ENCODE measurements at regions not wholly inside any gene's neighbourhood (a gene's known extent, or its start where the extent isn't known, plus 50 kb on each side); places are given as distances from the start of the nearest gene placed in this dataset.
"Not testable (repeated sequence)": the region's sequence is repeated elsewhere in the genome, so short reads cannot be mapped to it uniquely, and the experiment has no call there.

DNA sequence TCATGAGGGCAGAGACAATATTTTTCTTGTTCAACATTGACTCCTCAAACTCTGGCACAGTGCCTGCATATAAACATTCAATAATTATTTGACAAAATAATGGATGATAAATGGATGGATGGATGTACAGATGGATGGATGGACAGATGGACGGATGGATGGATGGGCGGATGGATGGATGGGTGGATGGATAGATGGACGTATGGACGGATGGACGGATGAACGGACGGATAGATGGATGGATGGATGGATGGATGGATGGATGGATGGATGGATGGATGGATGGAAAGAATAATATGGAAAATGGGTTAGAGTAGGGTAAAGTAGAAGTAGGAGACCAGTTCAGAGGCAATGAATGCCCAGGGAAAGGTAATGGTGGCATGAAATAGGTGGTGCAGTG lies 589.2 kb downstream of the EBF1 start:
- DNase-seq (ENCODE audit: insufficient read length) (no peak), FAIRE-seq (no peak)
- TF ChIP-seq TAF1 (IDR thresholded peaks at IDR 0.05; ENCODE audit: borderline replicate concordance, low read depth, low read length), result no peak
- TF ChIP-seq POLR2AphosphoS5 (IDR thresholded peaks at IDR 0.05; ENCODE audit: low read depth, low read length), result no peak
- TF ChIP-seq POLR2A (IDR thresholded peaks at IDR 0.05; ENCODE audit: low read depth, low read length), result no peak

DNA sequence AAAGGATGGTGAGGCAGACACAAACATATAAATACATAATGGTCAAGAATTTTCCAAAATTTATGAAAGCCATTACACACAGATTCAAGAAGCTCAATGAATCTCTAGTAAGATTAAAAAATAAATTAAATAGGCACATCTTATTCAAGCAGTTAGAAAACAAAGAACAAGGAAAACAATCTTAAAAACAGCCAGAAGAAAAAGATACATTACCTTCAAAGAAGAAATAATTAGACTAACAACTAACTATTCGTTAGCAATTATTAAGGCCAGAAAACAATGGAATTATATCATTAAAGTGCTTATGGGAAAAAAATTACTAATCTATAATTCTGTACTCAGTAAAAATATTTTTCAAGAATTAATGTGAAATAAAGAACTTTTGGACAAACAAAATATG lies 593.1 kb downstream of the EBF1 start:
- TF ChIP-seq POLR2AphosphoS5 (IDR thresholded peaks at IDR 0.05; ENCODE audit: low read depth, low read length) (no peak), POLR2A (IDR thresholded peaks at IDR 0.05; ENCODE audit: low read depth, low read length) (no peak), TAF1 (IDR thresholded peaks at IDR 0.05; ENCODE audit: borderline replicate concordance, low read depth, low read length) (no peak)
- DNase-seq (ENCODE audit: insufficient read length), result no peak
- FAIRE-seq, result no peak

DNA sequence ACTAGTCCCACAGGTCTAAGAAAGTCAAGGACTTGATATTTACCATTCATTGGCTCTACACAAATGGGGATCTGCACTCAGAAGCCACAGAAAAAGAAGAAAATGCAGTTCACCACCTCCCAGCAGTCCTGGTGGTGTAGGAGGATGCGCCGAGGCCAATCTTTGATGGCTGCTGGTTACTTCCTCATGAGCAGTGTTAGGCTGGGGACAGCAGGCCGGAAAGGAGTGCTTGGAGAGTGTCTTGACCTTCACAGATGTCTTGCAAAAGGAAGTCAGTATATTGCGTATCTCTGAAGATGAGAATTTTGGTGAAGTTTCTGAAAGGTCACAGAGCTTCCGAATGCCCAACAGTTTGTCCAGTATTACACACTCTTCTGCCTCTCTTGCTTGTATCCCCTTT lies 597.0 kb downstream of the EBF1 start:
- DNase-seq (ENCODE audit: insufficient read length) (no peak), FAIRE-seq (no peak)
- TF ChIP-seq POLR2AphosphoS5 (IDR thresholded peaks at IDR 0.05; ENCODE audit: low read depth, low read length), result no peak
- TF ChIP-seq TAF1 (IDR thresholded peaks at IDR 0.05; ENCODE audit: borderline replicate concordance, low read depth, low read length), result no peak
- TF ChIP-seq POLR2A (IDR thresholded peaks at IDR 0.05; ENCODE audit: low read depth, low read length), result no peak

DNA sequence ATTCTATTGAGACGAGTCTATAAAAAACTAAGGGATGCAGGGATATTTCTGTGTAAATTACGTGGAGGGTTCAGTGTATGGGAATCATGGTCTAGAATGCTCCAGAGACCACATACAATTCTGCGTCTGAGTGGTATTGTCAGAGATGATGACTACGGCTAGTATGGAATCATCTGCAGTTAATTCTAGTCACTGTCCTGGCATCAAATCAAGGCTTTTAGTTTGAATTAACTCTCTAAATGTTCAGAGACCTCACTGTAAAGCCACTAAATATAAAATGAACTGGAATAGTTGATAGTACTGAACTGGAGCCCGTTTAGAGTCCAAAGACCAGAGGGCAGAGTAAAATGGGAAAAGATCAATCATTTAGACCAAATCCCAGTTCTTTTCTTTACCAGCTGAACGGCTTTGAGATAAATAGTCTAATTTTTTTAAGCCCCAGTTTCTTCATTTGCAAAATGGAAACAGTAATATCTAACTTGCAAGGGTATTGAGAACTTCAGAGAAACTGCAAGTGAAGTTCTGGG lies 599.8 kb downstream of the EBF1 start:
- TF ChIP-seq POLR2A (IDR thresholded peaks at IDR 0.05; ENCODE audit: low read depth, low read length) (no peak), POLR2AphosphoS5 (IDR thresholded peaks at IDR 0.05; ENCODE audit: low read depth, low read length) (no peak), TAF1 (IDR thresholded peaks at IDR 0.05; ENCODE audit: borderline replicate concordance, low read depth, low read length) (no peak)
- FAIRE-seq (no peak), DNase-seq (ENCODE audit: insufficient read length) (no peak)

DNA sequence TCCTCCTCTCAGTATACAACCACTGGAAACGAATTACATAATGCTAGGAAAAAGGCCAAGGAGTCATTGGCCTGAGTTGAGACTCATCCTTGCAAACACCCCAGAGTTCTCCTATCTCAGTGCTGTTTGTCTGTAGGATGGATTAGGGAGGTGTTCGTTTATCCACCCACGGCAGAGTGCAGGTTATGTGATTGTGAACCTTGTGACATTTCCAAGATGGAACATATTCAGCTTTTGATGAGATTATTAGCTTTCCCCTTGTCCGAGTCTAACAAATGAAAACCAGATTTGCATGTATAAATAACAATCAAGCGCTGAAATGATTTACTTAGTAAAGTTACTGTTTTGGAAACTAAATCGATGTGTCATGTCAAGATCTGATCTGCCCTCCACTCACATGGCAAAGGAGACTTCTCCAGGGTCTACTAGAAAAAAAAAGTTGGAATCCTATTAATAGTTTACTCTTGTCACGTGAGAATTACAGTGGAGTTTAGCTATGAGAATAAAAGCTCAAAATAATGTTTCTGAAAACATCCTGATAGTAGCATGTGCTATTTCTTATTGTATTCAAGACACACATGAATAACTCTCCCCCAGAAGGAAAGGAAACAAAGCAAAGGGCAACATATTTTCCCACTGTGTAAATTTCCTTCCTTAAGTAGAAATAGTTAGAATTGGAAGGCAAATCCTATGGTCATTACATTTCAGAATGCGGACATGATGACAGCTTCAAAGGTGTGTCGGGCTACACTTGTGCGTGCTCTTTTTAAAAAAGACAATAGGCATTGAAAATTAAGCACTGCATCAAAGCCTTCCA lies 600.4 kb downstream of the EBF1 start:
- FAIRE-seq (no peak), DNase-seq (ENCODE audit: insufficient read length) (no peak)
- TF ChIP-seq TAF1 (IDR thresholded peaks at IDR 0.05; ENCODE audit: borderline replicate concordance, low read depth, low read length) (no peak), POLR2A (IDR thresholded peaks at IDR 0.05; ENCODE audit: low read depth, low read length) (no peak), POLR2AphosphoS5 (IDR thresholded peaks at IDR 0.05; ENCODE audit: low read depth, low read length) (no peak)

DNA sequence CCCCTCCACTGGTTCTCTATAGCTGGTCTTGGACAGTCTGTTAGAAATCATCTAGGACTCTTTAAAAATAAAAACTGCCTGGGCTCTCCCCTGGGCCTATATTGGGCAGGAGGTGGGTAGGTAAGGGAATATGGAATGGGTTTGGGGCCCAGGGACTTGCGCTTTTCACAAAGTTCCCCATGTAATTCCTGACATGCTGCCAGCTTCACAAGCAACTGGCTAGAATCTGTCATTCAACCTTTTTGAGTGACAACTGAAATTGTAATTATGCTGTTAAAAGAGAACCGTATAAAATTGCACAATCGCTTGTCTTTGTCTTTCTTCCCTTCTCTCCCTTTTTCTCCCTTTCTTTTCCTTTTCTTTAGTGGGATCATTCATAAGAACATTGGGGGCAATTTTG lies 603.1 kb downstream of the EBF1 start:
- DNase-seq (ENCODE audit: insufficient read length) (no peak), FAIRE-seq (no peak)
- TF ChIP-seq TAF1 (IDR thresholded peaks at IDR 0.05; ENCODE audit: borderline replicate concordance, low read depth, low read length), result no peak
- TF ChIP-seq POLR2A (IDR thresholded peaks at IDR 0.05; ENCODE audit: low read depth, low read length), result no peak
- no peak for TF ChIP-seq POLR2AphosphoS5 (IDR thresholded peaks at IDR 0.05; ENCODE audit: low read depth, low read length)

DNA sequence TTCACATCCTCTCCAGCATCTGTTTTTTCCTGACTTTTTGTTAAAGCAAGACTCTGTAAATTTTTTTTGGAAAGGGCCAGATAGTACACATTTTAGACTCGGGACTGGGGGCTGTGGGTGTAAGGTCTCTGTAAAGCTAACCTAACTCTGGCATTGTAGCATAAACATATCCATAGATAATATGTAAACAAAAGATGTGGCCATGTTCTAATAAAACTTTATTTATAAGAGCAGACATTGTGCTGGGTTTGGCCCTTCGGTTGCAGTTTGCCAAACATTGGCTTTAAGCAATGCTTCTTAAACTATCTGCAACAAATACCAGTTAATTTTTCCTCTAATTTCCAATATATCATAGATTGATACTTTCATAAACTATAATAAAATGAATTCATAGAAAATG lies 605.2 kb downstream of the EBF1 start:
- no peak for FAIRE-seq
- DNase-seq (ENCODE audit: insufficient read length), result no peak
- TF ChIP-seq POLR2AphosphoS5 (IDR thresholded peaks at IDR 0.05; ENCODE audit: low read depth, low read length) (no peak), POLR2A (IDR thresholded peaks at IDR 0.05; ENCODE audit: low read depth, low read length) (no peak), TAF1 (IDR thresholded peaks at IDR 0.05; ENCODE audit: borderline replicate concordance, low read depth, low read length) (no peak)

DNA sequence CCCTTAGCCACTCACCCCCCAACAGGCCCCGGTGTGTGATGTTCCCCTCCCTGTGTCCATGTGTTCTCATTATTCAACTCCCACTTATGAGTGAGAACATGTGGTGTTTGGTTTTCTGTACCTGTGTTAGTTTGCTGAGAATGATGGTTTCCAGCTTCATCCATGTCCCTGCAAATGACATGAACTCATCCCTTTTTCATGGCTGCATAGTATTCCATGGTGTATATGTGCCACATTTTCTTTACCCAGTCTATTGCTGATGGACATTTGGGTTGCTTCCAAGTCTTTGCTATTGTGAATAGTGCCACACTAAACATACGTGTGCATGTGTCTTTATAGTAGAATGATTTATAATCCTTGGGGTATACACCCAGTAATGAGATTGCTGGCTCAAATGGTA lies 605.7 kb downstream of the EBF1 start:
- not testable (repeated sequence) for DNase-seq (ENCODE audit: insufficient read length); FAIRE-seq

DNA sequence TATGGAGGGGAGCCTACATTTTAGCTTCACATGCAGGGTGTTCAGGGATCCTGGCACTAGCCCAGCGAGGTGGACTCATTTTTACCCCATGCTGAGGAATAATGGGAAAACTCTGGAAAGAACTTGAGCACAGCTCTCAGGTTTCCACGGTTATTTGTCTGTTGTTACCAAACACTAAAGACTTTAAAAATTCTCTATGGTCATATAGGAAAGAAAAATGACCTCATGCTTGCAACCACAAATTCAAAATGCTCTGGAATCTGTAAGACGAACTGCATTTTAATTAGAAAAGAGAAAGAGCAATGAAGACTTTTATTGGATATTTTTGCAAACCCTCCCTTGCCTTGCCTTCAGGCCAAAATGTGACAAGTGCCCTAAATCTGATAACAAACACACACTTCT lies 606.9 kb downstream of the EBF1 start:
- TF ChIP-seq POLR2AphosphoS5 (IDR thresholded peaks at IDR 0.05; ENCODE audit: low read depth, low read length), result no peak
- DNase-seq (ENCODE audit: insufficient read length) (no peak), FAIRE-seq (no peak)

DNA sequence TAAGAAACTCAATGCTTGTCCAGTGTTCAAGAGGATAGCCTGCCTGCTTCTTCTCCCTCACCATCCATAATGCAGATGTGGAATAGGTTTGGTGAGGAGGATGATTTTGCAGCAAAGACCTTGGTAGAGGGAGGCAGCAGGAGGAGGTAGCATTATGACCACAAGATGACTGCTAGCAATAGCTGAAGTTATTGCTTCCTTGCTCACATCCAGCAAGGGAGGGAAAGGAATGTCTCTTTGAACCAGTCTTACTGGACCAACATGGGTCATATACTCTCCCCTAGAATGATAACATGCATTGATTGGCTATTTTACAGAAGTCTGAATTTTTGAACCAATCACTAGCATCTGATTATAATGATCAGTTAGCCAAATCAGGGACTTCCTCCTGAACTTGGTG lies 607.6 kb downstream of the EBF1 start:
- no peak for TF ChIP-seq POLR2A (IDR thresholded peaks at IDR 0.05; ENCODE audit: low read depth, low read length)
- TF ChIP-seq POLR2AphosphoS5 (IDR thresholded peaks at IDR 0.05; ENCODE audit: low read depth, low read length), result no peak
- TF ChIP-seq TAF1 (IDR thresholded peaks at IDR 0.05; ENCODE audit: borderline replicate concordance, low read depth, low read length), result no peak
- no peak for DNase-seq (ENCODE audit: insufficient read length)
- no peak for FAIRE-seq

DNA sequence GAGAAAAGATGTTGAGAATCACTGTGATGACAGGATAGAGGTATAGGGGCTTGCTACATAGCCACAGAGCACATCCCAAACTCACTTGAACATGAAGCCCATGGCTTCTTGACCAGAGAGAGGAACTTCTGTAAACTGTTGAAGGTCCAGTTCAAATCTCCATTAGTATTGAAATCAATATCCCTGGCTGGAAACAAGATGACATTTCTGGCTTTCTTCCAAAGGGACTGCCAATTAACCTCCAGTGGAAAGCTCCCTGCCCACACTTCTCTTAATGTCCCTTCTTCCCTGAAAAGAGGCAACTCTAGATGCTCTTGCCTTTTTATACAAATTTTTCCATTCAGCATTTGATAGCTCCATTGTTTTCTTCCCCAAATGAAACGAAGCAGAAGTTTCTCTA lies 612.1 kb downstream of the EBF1 start:
- FAIRE-seq (no peak), DNase-seq (ENCODE audit: insufficient read length) (no peak)
- TF ChIP-seq TAF1 (IDR thresholded peaks at IDR 0.05; ENCODE audit: borderline replicate concordance, low read depth, low read length), result no peak
- no peak for TF ChIP-seq POLR2AphosphoS5 (IDR thresholded peaks at IDR 0.05; ENCODE audit: low read depth, low read length)
- TF ChIP-seq POLR2A (IDR thresholded peaks at IDR 0.05; ENCODE audit: low read depth, low read length), result no peak

DNA sequence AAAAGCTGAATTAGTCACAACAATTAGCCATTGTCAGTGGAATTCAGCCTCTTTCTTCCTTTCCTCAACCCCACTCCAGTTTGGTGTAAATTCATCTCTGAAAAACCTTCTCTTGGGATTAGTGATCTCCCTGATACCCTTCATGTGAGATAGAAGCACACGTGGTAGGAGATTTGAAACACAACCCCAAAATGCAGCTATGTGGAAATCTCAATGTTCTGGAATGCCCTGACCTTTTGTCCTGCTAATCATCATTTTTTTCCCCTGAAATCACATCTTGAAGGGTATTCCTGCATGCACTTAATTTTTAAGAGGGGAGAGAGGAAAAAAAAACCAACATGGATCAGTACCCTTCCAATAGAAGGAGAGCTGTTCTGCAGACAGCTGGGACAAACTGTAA lies 612.6 kb downstream of the EBF1 start:
- DNase-seq (ENCODE audit: insufficient read length) (no peak), FAIRE-seq (no peak)
- TF ChIP-seq POLR2A (IDR thresholded peaks at IDR 0.05; ENCODE audit: low read depth, low read length) (no peak), POLR2AphosphoS5 (IDR thresholded peaks at IDR 0.05; ENCODE audit: low read depth, low read length) (no peak), TAF1 (IDR thresholded peaks at IDR 0.05; ENCODE audit: borderline replicate concordance, low read depth, low read length) (no peak)

Measured in GM12892 (cell line).